Ascending aorta (tissue), 2 donors: ENCODE measurements at regions not wholly inside any gene's neighbourhood (a gene's known extent, or its start where the extent isn't known, plus 50 kb on each side); places are given as distances from the start of the nearest gene placed in this dataset.

Source experiments
- DNase-seq, 2 donors: peaks; one replicate each; pipeline ENCODE4 v3.0.0-alpha.2; 2019; ENCODE audit warnings: low spot score in 2 of 2
- H3K27ac ChIP-seq, 2 donors: fragments of 200-600 bp; sonication (generic); one replicate each; pipeline ENCODE4 v1.5.1; 2016 to 2017; ENCODE audit warnings: mild to moderate bottlenecking in 1 of 2
- H3K27me3 ChIP-seq: fragments of 200-600 bp; sonication (generic); one replicate; pipeline ENCODE4 v1.5.1; 2017
- H3K36me3 ChIP-seq, 2 donors: fragments of 200-600 bp; sonication (generic); one replicate each; pipeline ENCODE4 v1.5.1; 2016
- H3K4me1 ChIP-seq, 2 donors: fragments of 200-600 bp; sonication (generic); one replicate each; pipeline ENCODE4 v1.5.1; 2016 to 2017; ENCODE audit warnings: mild to moderate bottlenecking in 1 of 2
- H3K4me3 ChIP-seq, 2 donors: fragments of 200-600 bp; sonication (generic); one replicate each; pipeline ENCODE4 v1.5.1; 2016 to 2017; ENCODE audit warnings: mild to moderate bottlenecking in 1 of 2
- H3K9me3 ChIP-seq, 2 donors: fragments of 200-600 bp; sonication (generic); one replicate each; pipeline ENCODE4 v1.5.1; 2016
- CTCF ChIP-seq, 3 experiments: fragments of 200-600 bp in 2 of 3; fragments of 450-650 bp in 1 of 3; sonication (generic) in 2 of 3; IDR thresholded peaks; one replicate each; pipeline ENCODE4 v1.5.1; 2016 to 2019; ENCODE audit warnings: antibody characterized with exemption in 3 of 3, mild to moderate bottlenecking in 1 of 3, moderate library complexity in 1 of 3
- intact Hi-C: fragments of 100-400 bp; cut with DNase I; formaldehyde crosslinking; loops from one replicate; pipeline ENCODE4 v1.15.1; 2023

GRCh38 chr2:16196687-16197503 lies 256.5 kb downstream of the MYCN start:
- H3K9me3 ChIP-seq: no peaks in the 10 kb centered on the region
- no peak overlapping the region for H3K4me3 ChIP-seq
- no peak for DNase-seq
- no peaks in the 10 kb centered on the region for H3K4me1 ChIP-seq
- intact Hi-C loops: no loop called here
- no peaks in the 10 kb centered on the region for H3K36me3 ChIP-seq
- TF ChIP-seq CTCF (IDR thresholded peaks at IDR 0.05): no peak
- H3K27ac ChIP-seq: no peak overlapping the region
- H3K27me3 ChIP-seq: no peaks in the 10 kb centered on the region

- Histone ChIP-seq H3K27me3 (no peaks in the 10 kb centered on the region), H3K9me3 (no peaks in the 10 kb centered on the region), H3K27ac (no peak overlapping the region), H3K36me3 (no peaks in the 10 kb centered on the region), H3K4me3 (no peak overlapping the region), H3K4me1 (no peaks in the 10 kb centered on the region)
- no peak for TF ChIP-seq CTCF (IDR thresholded peaks at IDR 0.05)
- DNase-seq: no peak
- intact Hi-C loops: no loop called here
Observed at GRCh38 chr2:16195681-16196070, 255.3 kb downstream of the MYCN start.

DNA sequence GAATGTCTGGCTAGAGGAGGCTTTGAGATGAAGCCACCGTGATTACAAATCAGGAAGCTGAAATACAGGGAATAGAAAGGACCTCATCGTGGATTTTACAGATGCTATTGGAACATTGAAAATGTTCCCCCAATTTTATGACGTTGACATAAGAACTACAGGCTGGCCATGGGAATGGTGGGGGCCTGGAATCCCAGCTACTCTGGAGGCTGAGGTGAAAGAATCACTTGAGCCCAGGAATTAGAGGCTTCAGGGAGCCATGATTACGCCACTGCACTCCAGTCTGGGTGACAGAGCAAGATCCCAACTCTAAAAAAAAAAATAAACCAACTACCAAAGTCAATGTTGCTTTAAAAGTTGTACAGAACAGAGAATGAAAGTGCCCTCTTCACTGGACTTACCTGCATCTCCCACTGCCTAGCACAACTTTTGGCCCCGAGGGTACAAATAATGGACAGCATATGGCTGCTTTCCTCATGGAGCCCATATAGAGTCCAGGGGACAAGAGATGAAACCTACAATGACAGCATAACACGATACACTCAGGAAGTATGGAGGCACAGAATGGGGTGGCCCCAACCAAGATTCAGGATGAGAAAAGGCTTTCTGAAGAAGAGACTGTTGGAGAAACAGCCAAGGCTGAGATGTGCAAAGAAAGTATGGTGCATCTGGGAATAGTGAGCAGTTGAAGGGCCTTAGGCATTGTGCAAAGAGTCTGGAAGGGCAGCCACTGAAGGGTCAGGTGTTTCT lies 254.8 kb downstream of the MYCN start:
- no peak overlapping the region for H3K4me3 ChIP-seq
- intact Hi-C loops: no loop called here
- H3K36me3 ChIP-seq: no peaks in the 10 kb centered on the region
- H3K27me3 ChIP-seq: no peaks in the 10 kb centered on the region
- TF ChIP-seq CTCF (IDR thresholded peaks at IDR 0.05): no peak
- no peaks in the 10 kb centered on the region for H3K4me1 ChIP-seq
- no peaks in the 10 kb centered on the region for H3K9me3 ChIP-seq
- no peak for DNase-seq
- no peak overlapping the region for H3K27ac ChIP-seq

GRCh38 chr2:16194530-16194929 lies 254.2 kb downstream of the MYCN start:
- H3K27ac ChIP-seq: no peak overlapping the region
- DNase-seq: no peak
- H3K36me3 ChIP-seq: no peaks in the 10 kb centered on the region
- H3K4me1 ChIP-seq: no peaks in the 10 kb centered on the region
- TF ChIP-seq CTCF (IDR thresholded peaks at IDR 0.05): no peak
- no peaks in the 10 kb centered on the region for H3K27me3 ChIP-seq
- intact Hi-C loops: no loop called here
- no peaks in the 10 kb centered on the region for H3K9me3 ChIP-seq
- no peak overlapping the region for H3K4me3 ChIP-seq

GRCh38 chr2:16194096-16194390 lies 253.7 kb downstream of the MYCN start:
- Histone ChIP-seq H3K27ac (no peak overlapping the region), H3K4me1 (no peaks in the 10 kb centered on the region), H3K4me3 (no peak overlapping the region), H3K27me3 (no peaks in the 10 kb centered on the region), H3K36me3 (no peaks in the 10 kb centered on the region), H3K9me3 (no peaks in the 10 kb centered on the region)
- intact Hi-C loops: no loop called here
- TF ChIP-seq CTCF (IDR thresholded peaks at IDR 0.05): no peak
- no peak for DNase-seq
